Testis (tissue), 2 donors: ENCODE measurements at regions not wholly inside any gene's neighbourhood (a gene's known extent, or its start where the extent isn't known, plus 50 kb on each side); places are given as distances from the start of the nearest gene placed in this dataset.

Experiments
- DNase-seq: peaks from one replicate; pipeline ENCODE4 v3.0.0-alpha.2; 2019
- H3K27ac ChIP-seq, 2 donors: fragments of 200-600 bp; sonication (generic); one replicate each; pipeline ENCODE4 v1.5.1; 2019
- H3K27me3 ChIP-seq: fragments of 200-600 bp; sonication (generic); one replicate; pipeline ENCODE4 v1.5.1; 2019
- H3K36me3 ChIP-seq: fragments of 200-600 bp; sonication (generic); one replicate; pipeline ENCODE4 v1.5.1; 2017; ENCODE audit warnings: low read depth; ENCODE audit errors: missing control alignments
- H3K4me1 ChIP-seq: fragments of 200-600 bp; sonication (generic); one replicate; pipeline ENCODE4 v1.5.1; 2019
- H3K4me3 ChIP-seq, 2 donors: fragments of 200-600 bp; sonication (generic); one replicate each; pipeline ENCODE4 v1.5.1; 2017 to 2019
- H3K9me3 ChIP-seq: fragments of 200-600 bp; sonication (generic); one replicate; pipeline ENCODE4 v1.5.1; 2017
- POLR2A ChIP-seq: fragments of 450-650 bp; IDR thresholded peaks from one replicate; pipeline ENCODE4 v1.6.1; 2017; ENCODE audit warnings: antibody characterized with exemption, mild to moderate bottlenecking, moderate library complexity
- WGBS, 2 donors: methylation state at CpG; one replicate each; pipeline ENCODE4 v1.1.5; 2018; 5-methylcytosine and 5-hydroxymethylcytosine counted together
- intact Hi-C: fragments of 100-400 bp; cut with DNase I; formaldehyde crosslinking; loops from one replicate; pipeline ENCODE4 v1.15.1; 2023; ENCODE audit warnings: low total_unique reads
- TF ChIP-seq, protein P1 (sequence below), 3 experiments: fragments of 450-650 bp in 2 of 3; fragments of 200-600 bp in 1 of 3; sonication (generic) in 1 of 3; IDR thresholded peaks; one replicate each; pipeline ENCODE4 v1.5.1; 2016 to 2019; ENCODE audit warnings: antibody characterized with exemption in 3 of 3, mild to moderate bottlenecking in 2 of 3, moderate library complexity in 1 of 3

DNA sequence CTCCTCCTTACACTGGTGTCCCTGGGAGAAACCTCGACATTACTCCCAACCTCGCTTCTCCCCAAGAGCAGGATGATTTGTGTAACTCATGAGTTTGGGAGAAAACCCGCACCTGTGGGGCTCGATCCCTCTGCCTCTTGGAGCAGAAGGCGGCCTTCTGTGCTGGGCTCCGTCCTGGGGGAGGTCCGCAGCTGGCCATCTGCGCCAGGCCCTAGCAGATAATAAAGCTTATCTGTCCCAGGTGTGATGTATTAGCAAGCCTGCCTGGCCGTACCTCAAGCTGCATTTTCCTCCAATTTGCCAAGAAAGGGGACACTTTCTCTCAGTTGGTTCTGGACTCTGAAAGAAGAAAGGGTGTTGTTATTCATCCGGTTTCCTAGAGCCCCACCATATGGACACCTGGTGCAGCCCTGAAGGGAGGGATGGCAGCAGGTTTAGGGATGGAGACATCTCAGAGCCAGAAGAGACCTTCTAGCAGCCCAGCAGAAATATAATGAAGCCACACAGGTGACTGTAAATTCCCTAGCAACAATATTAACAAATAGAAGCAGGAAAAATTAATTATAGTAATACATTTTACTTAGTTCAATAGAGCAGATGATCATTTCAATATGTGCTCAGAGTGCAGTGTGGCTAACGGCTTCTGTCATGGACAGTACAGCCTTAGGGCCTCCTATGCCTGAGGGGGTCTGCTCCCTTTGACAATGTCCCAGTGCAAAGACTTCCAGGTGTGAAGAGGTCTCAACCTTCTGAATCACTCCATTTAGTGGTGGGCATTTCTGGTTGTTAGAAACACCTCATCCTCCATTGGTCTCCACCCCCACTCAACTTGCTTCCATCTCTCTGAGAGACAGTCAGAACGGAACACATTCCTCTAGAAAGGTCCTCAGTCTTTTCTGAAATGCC is 94.8 kb downstream of the CPN2 start:
- WGBS, 2 donors = 87 to 88% methylated on average over 12 of the region's 12 CpGs
- Histone ChIP-seq H3K4me1 (no peaks in the 10 kb centered on the region), H3K4me3 (no peak overlapping the region), H3K27me3 (no peaks in the 10 kb centered on the region), H3K27ac (no peak overlapping the region), H3K36me3 (no peaks in the 10 kb centered on the region), H3K9me3 (no peaks in the 10 kb centered on the region)
- DNase-seq = no peak
- no peak for TF ChIP-seq POLR2A
- TF ChIP-seq, protein P1, sequence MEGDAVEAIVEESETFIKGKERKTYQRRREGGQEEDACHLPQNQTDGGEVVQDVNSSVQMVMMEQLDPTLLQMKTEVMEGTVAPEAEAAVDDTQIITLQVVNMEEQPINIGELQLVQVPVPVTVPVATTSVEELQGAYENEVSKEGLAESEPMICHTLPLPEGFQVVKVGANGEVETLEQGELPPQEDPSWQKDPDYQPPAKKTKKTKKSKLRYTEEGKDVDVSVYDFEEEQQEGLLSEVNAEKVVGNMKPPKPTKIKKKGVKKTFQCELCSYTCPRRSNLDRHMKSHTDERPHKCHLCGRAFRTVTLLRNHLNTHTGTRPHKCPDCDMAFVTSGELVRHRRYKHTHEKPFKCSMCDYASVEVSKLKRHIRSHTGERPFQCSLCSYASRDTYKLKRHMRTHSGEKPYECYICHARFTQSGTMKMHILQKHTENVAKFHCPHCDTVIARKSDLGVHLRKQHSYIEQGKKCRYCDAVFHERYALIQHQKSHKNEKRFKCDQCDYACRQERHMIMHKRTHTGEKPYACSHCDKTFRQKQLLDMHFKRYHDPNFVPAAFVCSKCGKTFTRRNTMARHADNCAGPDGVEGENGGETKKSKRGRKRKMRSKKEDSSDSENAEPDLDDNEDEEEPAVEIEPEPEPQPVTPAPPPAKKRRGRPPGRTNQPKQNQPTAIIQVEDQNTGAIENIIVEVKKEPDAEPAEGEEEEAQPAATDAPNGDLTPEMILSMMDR (IDR thresholded peaks at IDR 0.05) = no peak
- intact Hi-C loops = no loop called here

DNA sequence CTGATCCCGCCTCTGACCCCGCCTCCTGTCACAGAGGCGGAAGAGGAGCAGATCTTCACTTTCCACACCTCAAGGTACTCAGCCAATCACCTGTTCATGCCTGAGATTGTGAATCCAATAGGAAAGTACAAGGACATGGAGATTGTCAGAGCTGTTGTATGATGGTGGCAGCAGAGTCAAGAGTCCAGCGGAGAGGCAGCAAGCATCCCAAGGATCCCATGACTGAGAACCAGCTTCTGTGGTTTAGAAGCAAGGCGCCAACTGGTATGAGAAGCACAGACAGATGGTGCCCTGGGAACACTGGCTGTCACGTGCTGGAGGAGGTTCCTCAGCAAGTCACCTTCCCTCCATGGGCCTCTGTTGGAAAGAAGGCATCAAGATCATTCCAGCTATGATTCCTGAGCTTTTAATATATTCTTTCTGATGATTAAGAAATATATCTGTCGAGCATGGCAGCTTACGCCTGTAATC is 93.9 kb downstream of the CPN2 start:
- Histone ChIP-seq H3K4me3 (no peak overlapping the region), H3K4me1 (no peaks in the 10 kb centered on the region), H3K27ac (no peak overlapping the region), H3K9me3 (no peaks in the 10 kb centered on the region), H3K36me3 (no peaks in the 10 kb centered on the region), H3K27me3 (no peaks in the 10 kb centered on the region)
- TF ChIP-seq, protein P1 (IDR thresholded peaks at IDR 0.05) = no peak
- no peak for DNase-seq
- WGBS, 2 donors = 92 to 98% methylated on average over 8 of the region's 8 CpGs
- intact Hi-C loops = no loop called here

DNA sequence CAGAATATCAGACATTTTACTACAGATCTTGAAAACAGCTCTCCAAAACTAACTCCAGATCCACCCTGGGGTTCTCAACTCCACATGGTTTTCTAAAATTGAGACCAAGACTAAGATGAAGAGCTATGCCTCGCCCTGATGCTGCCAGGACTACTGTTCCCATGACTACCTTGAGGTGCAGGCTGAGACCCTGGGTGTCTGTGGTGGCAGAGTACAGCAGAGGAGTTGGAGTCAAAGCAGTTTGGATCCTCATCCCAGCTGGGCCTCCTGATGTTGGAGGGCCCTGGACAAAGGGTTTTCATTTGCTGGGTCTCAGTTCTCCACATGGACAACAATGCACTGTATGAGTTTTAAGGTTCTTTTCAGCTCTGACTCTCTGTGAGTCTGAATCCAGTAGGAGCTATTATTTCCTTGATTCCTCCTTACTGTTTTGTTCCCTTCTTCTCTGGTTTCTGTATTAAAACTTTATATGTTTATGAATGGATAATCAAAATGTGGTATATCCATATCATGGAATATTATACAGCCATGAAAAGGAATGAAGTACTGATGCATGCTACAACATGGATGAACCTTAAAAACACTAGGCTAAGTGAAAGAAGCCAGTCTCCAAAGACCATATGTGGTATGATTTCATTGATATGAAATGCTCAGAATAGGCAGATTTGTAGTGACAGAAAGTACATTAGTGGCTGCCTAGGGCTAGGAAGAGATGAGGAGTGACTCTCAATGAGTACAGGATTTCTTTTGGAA is 93.0 kb downstream of the CPN2 start:
- Histone ChIP-seq H3K27me3 (no peaks in the 10 kb centered on the region), H3K9me3 (no peaks in the 10 kb centered on the region), H3K4me3 (no peak overlapping the region), H3K4me1 (no peaks in the 10 kb centered on the region), H3K36me3 (no peaks in the 10 kb centered on the region), H3K27ac (no peak overlapping the region)
- no peak for DNase-seq
- 90 to 94% methylated on average over 1 of the region's 1 CpG for WGBS, 2 donors
- TF ChIP-seq, protein P1 (IDR thresholded peaks at IDR 0.05) = no peak
- TF ChIP-seq POLR2A = no peak
- intact Hi-C loops = no loop called here

DNA sequence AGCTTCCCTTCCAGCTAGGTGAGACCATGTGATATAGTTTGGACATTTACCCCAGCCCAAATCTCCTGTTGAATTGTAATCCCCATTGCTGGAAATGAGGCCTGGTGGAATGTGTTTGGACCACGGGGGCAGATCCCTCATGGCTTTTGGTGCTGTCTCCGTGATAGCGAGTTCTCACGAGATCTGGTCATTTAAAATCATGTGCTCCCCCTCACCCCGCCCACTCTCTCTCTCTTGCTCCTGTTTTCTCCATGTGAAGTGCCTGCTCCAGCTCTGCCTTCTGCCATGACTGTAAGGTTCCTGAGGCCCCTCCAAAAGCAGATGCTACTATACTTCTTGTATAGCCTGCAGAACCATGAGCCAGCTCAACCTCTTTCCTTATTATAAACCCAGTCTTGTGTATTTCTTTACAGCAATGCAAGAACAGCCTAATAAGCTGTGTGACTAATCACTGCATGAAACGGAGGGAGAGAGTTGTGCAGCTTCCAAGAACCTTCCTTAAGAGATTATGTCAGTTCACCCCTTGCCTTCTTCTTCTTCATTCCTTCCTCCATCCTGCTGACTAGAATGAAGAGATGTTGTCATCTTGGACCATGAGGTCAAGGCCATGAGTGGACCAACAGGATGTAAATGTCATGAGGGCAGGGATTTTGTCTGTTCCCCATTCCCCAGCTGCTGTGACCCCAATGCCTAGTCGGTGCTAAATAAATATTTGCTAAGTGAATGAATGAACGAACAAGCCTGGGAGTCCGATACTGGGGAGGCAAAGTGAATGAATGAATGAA is 91.0 kb downstream of the CPN2 start:
- no peaks in the 10 kb centered on the region for H3K27me3 ChIP-seq
- no peaks in the 10 kb centered on the region for H3K36me3 ChIP-seq
- intact Hi-C loops = no loop called here
- no peaks in the 10 kb centered on the region for H3K9me3 ChIP-seq
- no peak for DNase-seq
- WGBS, 2 donors = 83% methylated on average over 9 of the region's 9 CpGs
- H3K27ac ChIP-seq = no peak overlapping the region
- no peak overlapping the region for H3K4me3 ChIP-seq
- TF ChIP-seq, protein P1 (IDR thresholded peaks at IDR 0.05) = no peak
- TF ChIP-seq POLR2A = no peak
- H3K4me1 ChIP-seq = no peaks in the 10 kb centered on the region
